Astrocyte (in vitro differentiated cells and primary cell): ENCODE measurements at regions not wholly inside any gene's neighbourhood (a gene's known extent, or its start where the extent isn't known, plus 50 kb on each side); places are given as distances from the start of the nearest gene placed in this dataset.

Experiments
- CTCF ChIP-seq: IDR thresholded peaks from 2 replicates; pipeline ENCODE4 v1.5.1; 2011; ENCODE audit warnings: low read depth, mild to moderate bottlenecking, inconsistent platforms, low read length, moderate library complexity; ENCODE audit not compliant: insufficient read depth
- EZH2 ChIP-seq: IDR thresholded peaks from 2 replicates; pipeline ENCODE4 v1.6.1; 2012; ENCODE audit warnings: mild to moderate bottlenecking, low read length, inconsistent platforms; ENCODE audit not compliant: insufficient read depth

- TF ChIP-seq CTCF, result no peak
- no peak for TF ChIP-seq EZH2
Measured at GRCh38 chr16:22762486-22762885, 51.5 kb upstream of the HS3ST2 start.
